Right renal cortex interstitium (tissue), 3 donors: ENCODE measurements at regions not wholly inside any gene's neighbourhood (a gene's known extent, or its start where the extent isn't known, plus 50 kb on each side); places are given as distances from the start of the nearest gene placed in this dataset.
"Not testable (repeated sequence)": the region's sequence is repeated elsewhere in the genome, so short reads cannot be mapped to it uniquely, and the experiment has no call there.

Source experiments
- DNase-seq, 3 donors: peaks; one replicate each; pipeline ENCODE4 v3.0.0-alpha.2; 2013; ENCODE audit warnings: low read depth in 3 of 3, low spot score in 2 of 3

- DNase-seq = no peak
Measured at GRCh38 chr15:91413142-91413541, 313.1 kb downstream of the SV2B start.

- no peak for DNase-seq
Measured at GRCh38 chr15:91414124-91414523, 314.1 kb downstream of the SV2B start.

- DNase-seq = not testable (repeated sequence)
Measured at GRCh38 chr15:91415258-91415657, 315.2 kb downstream of the SV2B start.

GRCh38 chr15:91420689-91421088 lies 320.6 kb downstream of the SV2B start:
- no peak for DNase-seq

GRCh38 chr15:91422797-91423196 lies 322.7 kb downstream of the SV2B start:
- no peak for DNase-seq

GRCh38 chr15:91424001-91424400 lies 323.9 kb downstream of the SV2B start:
- DNase-seq = no peak

- DNase-seq = no peak
Measured at GRCh38 chr15:91426412-91426811, 326.4 kb downstream of the SV2B start.

GRCh38 chr15:91429973-91430372 lies 329.9 kb downstream of the SV2B start:
- DNase-seq = no peak

- no peak for DNase-seq
Measured at GRCh38 chr15:91431041-91431715, 331.1 kb downstream of the SV2B start.

GRCh38 chr15:91435113-91435512 lies 335.1 kb downstream of the SV2B start:
- no peak for DNase-seq

- DNase-seq = no peak
Measured at GRCh38 chr15:91444656-91445055, 344.6 kb downstream of the SV2B start.

GRCh38 chr15:91445695-91446228 lies 345.7 kb downstream of the SV2B start:
- DNase-seq = no peak

GRCh38 chr15:91447991-91448644 lies 348.1 kb downstream of the SV2B start:
- no peak for DNase-seq

- DNase-seq = not testable (repeated sequence)
Measured at GRCh38 chr15:91453376-91453775, 353.3 kb downstream of the SV2B start.

- DNase-seq = no peak
Measured at GRCh38 chr15:91456251-91456718, 356.2 kb downstream of the SV2B start.

- DNase-seq = no peak
Measured at GRCh38 chr15:91456921-91457320, 356.9 kb downstream of the SV2B start.

- no peak for DNase-seq
Measured at GRCh38 chr15:91461377-91461776, 361.3 kb downstream of the SV2B start.

GRCh38 chr15:91465086-91465485 lies 365.0 kb downstream of the SV2B start:
- no peak for DNase-seq

- DNase-seq = peak in 2 of 3 donors; percentile 21 to 43
Measured at GRCh38 chr15:91465696-91466095, 365.6 kb downstream of the SV2B start.

- DNase-seq = no peak
Measured at GRCh38 chr15:91468871-91469580, 369.0 kb downstream of the SV2B start.
